Heart right ventricle (tissue), 16 donors: ENCODE measurements at regions not wholly inside any gene's neighbourhood (a gene's known extent, or its start where the extent isn't known, plus 50 kb on each side); places are given as distances from the start of the nearest gene placed in this dataset.

Experiments used
- ATAC-seq, 8 donors: fragments of 200-7000 bp; cut with Tn5 transposase; one replicate each; pipeline ENCODE4 v1.9.1; 2020; ENCODE audit warnings: mild to moderate bottlenecking in 8 of 8, moderate library complexity in 8 of 8, moderate number of reproducible peaks in 1 of 8
- DNase-seq, 2 donors: peaks; one replicate each; pipeline ENCODE4 v3.0.0-alpha.2; 2020
- H3K27ac ChIP-seq, 10 donors: fragments of 200-600 bp; sonication (generic) in 2 of 10; one replicate each; pipeline versions ENCODE4 v1.5.0 to v1.8.0; 2020 to 2022; ENCODE audit warnings: mild to moderate bottlenecking in 3 of 10
- H3K27me3 ChIP-seq, 7 donors: fragments of 200-600 bp; one replicate each; pipeline ENCODE4 v1.8.0; 2021 to 2022; ENCODE audit warnings: mild to moderate bottlenecking in 2 of 7
- H3K36me3 ChIP-seq, 9 donors: fragments of 200-600 bp; sonication (generic) in 1 of 9; one replicate each; pipeline versions ENCODE4 v1.5.0 to v1.8.0; 2020 to 2022; ENCODE audit warnings: mild to moderate bottlenecking in 2 of 9
- H3K4me1 ChIP-seq, 9 donors: fragments of 200-600 bp; sonication (generic) in 1 of 9; one replicate each; pipeline versions ENCODE4 v1.5.0 to v1.8.0; 2020 to 2022; ENCODE audit warnings: mild to moderate bottlenecking in 4 of 9
- H3K4me3 ChIP-seq, 10 donors: fragments of 200-600 bp; sonication (generic) in 2 of 10; one replicate each; pipeline versions ENCODE4 v1.5.0 to v1.8.0; 2020 to 2022; ENCODE audit warnings: mild to moderate bottlenecking in 7 of 10, moderate library complexity in 2 of 10
- H3K9me3 ChIP-seq, 11 donors: fragments of 200-600 bp in 10 of 11; sonication (generic) in 2 of 11; one replicate each; pipeline versions ENCODE4 v1.5.0 to v1.8.0; 2013 to 2022; ENCODE audit warnings: mild to moderate bottlenecking in 2 of 11, control low read depth in 1 of 11, moderate library complexity in 1 of 11
- WGBS, 2 donors: extraction: QIAGEN DNeasy Blood & Tissue Kit; methylation state at CpG; one replicate each; pipeline ENCODE4 v1.1.7; 2013; ENCODE audit warnings: inconsistent platforms in 1 of 2; 5-methylcytosine and 5-hydroxymethylcytosine counted together
- intact Hi-C, 10 donors: fragments of 100-400 bp; cut with DNase I; formaldehyde crosslinking; loops; one replicate each; pipeline versions ENCODE4 v1.11.1 to v1.14.2; 2022
- TF ChIP-seq, protein P1 (sequence below), 9 donors: fragments of 200-600 bp; sonication (generic) in 2 of 9; IDR thresholded peaks; one replicate each; pipeline versions ENCODE4 v1.5.0 to v1.8.0; 2021 to 2022; ENCODE audit warnings: antibody characterized with exemption in 9 of 9, mild to moderate bottlenecking in 5 of 9, moderate library complexity in 1 of 9
- donor health status: Arrhythmogenic right ventricular cardiomyopathy.
- donor health status: ischemic (EF 13 %, LVEDD 7.1; RV severe dilation, severe dysfunction).
- donor health status: healthy with polysubstance abuse.
- donor health status: DM: no; HTN: yes; CAD: no.
- donor health status: DM: no; HTN: no; CAD: no.
- donor health status: ischemic (EF 25% LVEDD 6.9; RV normal size, moderate dysfunction).
- donor health status: ischemic (EF 25% LVEDD 5.7; RV mildly dilated, moderate dysfunction).
- donor health status: healthy.
- donor health status: DM: yes; HTN: yes; CAD: no.
- donor health status: Ischemic cardiomyopathy.
- donor health status: ischemic (EF 35%, LVEDD 5.7; RV mildly dilated, moderate dysfunction).
- donor health status: nonischemic (EF 11% LVEDD 7.7; RV severe dilation, severe dysfunction).
- donor health status: DM: yes; HTN: yes; CAD: no.
- donor health status: PGD.
- donor health status: ischemic (EF 29% LVEDD 5.4; RV normal size, mild dysfunction).
- donor health status: nonischemic (EF 23%, LVEDD 6.1; RV moderate dilation, normal function).

DNA sequence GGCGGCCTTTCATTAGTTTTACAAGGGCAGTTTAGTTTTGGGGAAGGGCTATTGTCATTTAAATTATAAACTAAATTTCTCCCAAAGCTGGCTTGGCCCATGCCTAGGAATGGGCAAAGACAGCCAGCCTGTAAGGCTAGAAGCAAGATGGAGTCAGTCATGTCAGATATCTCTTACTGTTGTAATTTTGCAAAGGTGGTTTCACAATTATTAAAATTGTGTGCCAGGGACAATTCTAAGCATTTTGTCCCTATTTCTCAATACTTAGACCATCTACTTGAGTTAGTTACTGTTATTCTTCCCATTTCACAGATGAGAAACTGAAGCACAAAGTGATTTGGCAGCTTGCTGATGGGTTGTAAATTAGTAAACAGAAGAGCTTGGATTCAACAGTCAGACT lies 467.7 kb upstream of the GOT2 start:
- WGBS, 2 donors, result 83 to 98% methylated on average over 1 of the region's 1 CpG
- Histone ChIP-seq H3K4me3 (no peak overlapping the region), H3K27ac (no peak overlapping the region), H3K9me3 (no peaks in the 10 kb centered on the region), H3K4me1 (peaks cover 0 to 16% (median 0%) of the 10 kb centered on the region in 9 donors), H3K36me3 (no peaks in the 10 kb centered on the region), H3K27me3 (no peaks in the 10 kb centered on the region)
- intact Hi-C loops, result no loop called here
- TF ChIP-seq, protein P1, sequence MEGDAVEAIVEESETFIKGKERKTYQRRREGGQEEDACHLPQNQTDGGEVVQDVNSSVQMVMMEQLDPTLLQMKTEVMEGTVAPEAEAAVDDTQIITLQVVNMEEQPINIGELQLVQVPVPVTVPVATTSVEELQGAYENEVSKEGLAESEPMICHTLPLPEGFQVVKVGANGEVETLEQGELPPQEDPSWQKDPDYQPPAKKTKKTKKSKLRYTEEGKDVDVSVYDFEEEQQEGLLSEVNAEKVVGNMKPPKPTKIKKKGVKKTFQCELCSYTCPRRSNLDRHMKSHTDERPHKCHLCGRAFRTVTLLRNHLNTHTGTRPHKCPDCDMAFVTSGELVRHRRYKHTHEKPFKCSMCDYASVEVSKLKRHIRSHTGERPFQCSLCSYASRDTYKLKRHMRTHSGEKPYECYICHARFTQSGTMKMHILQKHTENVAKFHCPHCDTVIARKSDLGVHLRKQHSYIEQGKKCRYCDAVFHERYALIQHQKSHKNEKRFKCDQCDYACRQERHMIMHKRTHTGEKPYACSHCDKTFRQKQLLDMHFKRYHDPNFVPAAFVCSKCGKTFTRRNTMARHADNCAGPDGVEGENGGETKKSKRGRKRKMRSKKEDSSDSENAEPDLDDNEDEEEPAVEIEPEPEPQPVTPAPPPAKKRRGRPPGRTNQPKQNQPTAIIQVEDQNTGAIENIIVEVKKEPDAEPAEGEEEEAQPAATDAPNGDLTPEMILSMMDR (IDR thresholded peaks at IDR 0.05), result no peak
- DNase-seq (no peak), ATAC-seq (no peak)

DNA sequence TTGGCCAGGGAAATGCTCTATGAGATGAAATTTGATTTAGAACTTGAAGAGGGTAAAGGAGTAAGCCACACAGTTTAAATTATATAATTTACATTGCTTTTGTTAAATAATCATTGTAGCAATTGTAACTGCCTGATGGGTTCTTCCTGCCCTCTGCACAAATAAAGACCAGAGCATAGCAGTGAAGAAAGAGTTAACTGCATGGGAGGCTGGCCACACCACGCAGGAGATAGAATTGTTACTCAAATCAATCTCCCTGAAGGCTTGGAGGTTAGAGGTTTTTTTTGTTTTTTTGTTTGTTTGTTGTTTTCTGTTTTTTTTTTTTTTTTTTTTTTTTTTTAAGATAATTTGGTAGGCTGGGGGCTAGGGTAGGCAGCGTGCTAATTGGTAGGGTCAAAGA lies 467.0 kb upstream of the GOT2 start:
- TF ChIP-seq, protein P1 (IDR thresholded peaks at IDR 0.05), result no peak
- ATAC-seq (no peak), DNase-seq (no peak)
- Histone ChIP-seq H3K4me1 (peaks cover 0 to 16% (median 0%) of the 10 kb centered on the region in 9 donors), H3K27ac (no peak overlapping the region), H3K27me3 (no peaks in the 10 kb centered on the region), H3K9me3 (no peaks in the 10 kb centered on the region), H3K36me3 (no peaks in the 10 kb centered on the region), H3K4me3 (no peak overlapping the region)
- intact Hi-C loops, result no loop called here
- 39 to 47% methylated on average over 2 of the region's 2 CpGs for WGBS, 2 donors

DNA sequence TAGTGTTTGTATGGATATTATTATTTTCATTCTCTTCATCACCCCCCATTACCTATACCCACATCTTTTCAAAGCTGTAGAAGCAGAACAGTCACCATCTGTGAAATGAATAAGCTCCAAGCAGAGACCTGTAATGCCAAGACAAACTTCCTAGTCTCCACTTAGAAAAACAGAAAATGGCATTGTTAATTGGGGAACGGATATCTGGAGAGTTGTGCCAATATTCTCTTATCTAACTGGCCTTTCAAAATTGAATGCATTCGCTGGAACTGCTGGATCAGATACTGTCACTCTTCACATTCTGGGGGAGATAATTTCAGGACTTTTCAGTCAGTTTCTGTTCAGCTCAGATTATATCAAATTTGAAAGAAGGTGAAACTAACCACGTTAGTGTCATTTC lies 464.4 kb upstream of the GOT2 start:
- peaks cover 0 to 16% (median 0%) of the 10 kb centered on the region in 9 donors for H3K4me1 ChIP-seq
- no peaks in the 10 kb centered on the region for H3K27me3 ChIP-seq
- WGBS, 2 donors, result 43 to 45% methylated on average over 3 of the region's 3 CpGs
- H3K9me3 ChIP-seq, result no peaks in the 10 kb centered on the region
- intact Hi-C loops, result no loop called here
- H3K27ac ChIP-seq, result no peak overlapping the region
- no peak overlapping the region for H3K4me3 ChIP-seq
- TF ChIP-seq, protein P1 (IDR thresholded peaks at IDR 0.05), result no peak
- H3K36me3 ChIP-seq, result no peaks in the 10 kb centered on the region
- no peak for DNase-seq
- peak in 5 of 8 donors; percentile 65 to 79 (median 70) for ATAC-seq

DNA sequence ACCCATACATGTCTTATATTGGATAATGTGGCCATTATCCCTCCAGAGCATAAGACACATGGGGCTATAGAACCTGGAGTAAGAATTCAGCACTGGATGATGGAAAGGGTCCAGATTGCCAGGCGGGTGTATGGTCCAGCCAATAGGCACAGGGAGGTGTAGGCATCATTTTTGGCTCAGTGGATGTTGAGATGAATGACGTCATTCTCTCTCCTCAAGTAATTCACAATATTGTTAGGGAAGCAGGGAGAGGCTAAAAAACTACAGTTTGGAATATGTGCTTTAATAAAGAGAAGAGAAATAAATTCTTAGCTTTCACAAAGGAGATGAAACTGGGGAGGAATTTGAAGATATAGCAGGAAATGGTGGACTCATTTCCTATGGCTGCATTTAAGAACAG lies 461.1 kb upstream of the GOT2 start:
- no peaks in the 10 kb centered on the region for H3K9me3 ChIP-seq
- 81 to 83% methylated on average over 2 of the region's 2 CpGs for WGBS, 2 donors
- ATAC-seq (no peak), DNase-seq (no peak)
- intact Hi-C loops, result no loop called here
- peaks cover 0 to 16% (median 0%) of the 10 kb centered on the region in 9 donors for H3K4me1 ChIP-seq
- no peaks in the 10 kb centered on the region for H3K27me3 ChIP-seq
- no peak overlapping the region for H3K27ac ChIP-seq
- H3K36me3 ChIP-seq, result no peaks in the 10 kb centered on the region
- H3K4me3 ChIP-seq, result no peak overlapping the region
- TF ChIP-seq, protein P1 (IDR thresholded peaks at IDR 0.05), result no peak
